K562 (cell line): ENCODE measurements at regions not wholly inside any gene's neighbourhood (a gene's known extent, or its start where the extent isn't known, plus 50 kb on each side); places are given as distances from the start of the nearest gene placed in this dataset.

Source experiments
- ATAC-seq: fragments of 200-7000 bp; cut with Tn5 transposase; 3 replicates; pipeline ENCODE4 v1.9.1; 2020; ENCODE audit warnings: moderate library complexity
- BruUV-seq: library from RNA; stranded (reverse); fragments of 400-500 nt; replicated peaks from 2 replicates; lab custom pipeline; 2021; lab: Mats Ljungman, UMichigan
- CTCF ChIA-PET: fragments of 300-600 bp; formaldehyde crosslinking; extraction: SDS; loops from one replicate; lab custom pipeline; 2021; ENCODE audit warnings: low intra/inter-chr PET ratio; lab: Yijun Ruan, JAX
- POLR2A ChIA-PET: fragments of 300-600, 350-650 bp; sonication (Branson Sonifier 250); formaldehyde crosslinking; extraction: SDS; loops from one replicate; lab custom pipeline; 2021; ENCODE audit warnings: antibody characterized with exemption, inconsistent platforms; lab: Yijun Ruan, JAX
- DNase-seq, 4 experiments: peaks; one replicate each; pipeline versions ENCODE4 v3.0.0 to v3.0.0-alpha.2; 2011 to 2018; ENCODE audit warnings: low spot score in 3 of 4, mixed read lengths in 3 of 4; ENCODE audit errors: extremely low read depth in 1 of 4
- FAIRE-seq: peaks from 2 replicates; lab custom pipeline; 2011; peaks lifted over from hg19 to GRCh38; lab: Jason Lieb, UNC
- H2AFZ ChIP-seq: 2 replicates; pipeline ENCODE4 v1.6.0; 2011; ENCODE audit warnings: low read depth, low read length, control low read depth, inconsistent platforms
- H3K27ac ChIP-seq: fragments of 200-600 bp; 3 replicates; pipeline ENCODE4 v1.8.0; 2011; ENCODE audit warnings: low read depth, mild to moderate bottlenecking, control low read depth, inconsistent platforms, low read length, moderate library complexity, mixed read lengths; ENCODE audit errors: extremely low read depth
- H3K27me3 ChIP-seq, 2 experiments: fragments of 300-600 bp in 1 of 2; 2 replicates in 1 of 2; 3 replicates in 1 of 2; pipeline versions ENCODE4 v1.6.0 to v1.8.0; 2011; ENCODE audit warnings: inconsistent platforms in 2 of 2, low read length in 2 of 2, mild to moderate bottlenecking in 1 of 2, mixed read lengths in 1 of 2, moderate library complexity in 1 of 2; ENCODE audit not compliant: control insufficient read depth in 2 of 2, insufficient read depth in 2 of 2
- H3K36me3 ChIP-seq: fragments of 300-600 bp; 3 replicates; pipeline ENCODE4 v1.8.0; 2011; ENCODE audit warnings: mild to moderate bottlenecking, low read length, inconsistent platforms; ENCODE audit not compliant: control insufficient read depth, insufficient read depth
- H3K4me1 ChIP-seq, 2 experiments: fragments of 200-600 bp in 1 of 2; replicated peaks in 1 of 2; 2 replicates in 1 of 2; 3 replicates in 1 of 2; pipeline versions ENCODE4 v1.5.1 to v1.8.0; 2011; ENCODE audit warnings: inconsistent platforms in 2 of 2, low read length in 2 of 2, mild to moderate bottlenecking in 1 of 2, mixed read lengths in 1 of 2, moderate library complexity in 1 of 2; ENCODE audit not compliant: control insufficient read depth in 2 of 2, insufficient read depth in 2 of 2
- H3K4me2 ChIP-seq: 2 replicates; pipeline ENCODE4 v1.6.1; 2011; ENCODE audit warnings: low read length, control low read depth, inconsistent platforms, mixed read lengths; ENCODE audit not compliant: insufficient read depth
- H3K4me3 ChIP-seq: fragments of 200-600 bp; sonication (generic), shearing (Covaris generic); 2 replicates; pipeline ENCODE4 v1.5.1; 2016; ENCODE audit warnings: control low read depth, inconsistent platforms
- H3K79me2 ChIP-seq: fragments of 200-600 bp; 3 replicates; pipeline ENCODE4 v1.8.0; 2011; ENCODE audit warnings: low read length, inconsistent platforms; ENCODE audit not compliant: control insufficient read depth, insufficient read depth
- H3K9ac ChIP-seq, 2 experiments: 2 replicates each; pipeline versions ENCODE4 v1.6.0 to v1.6.1; 2011; ENCODE audit warnings: low read depth in 2 of 2, low read length in 2 of 2, control low read depth in 1 of 2, inconsistent platforms in 1 of 2, mild to moderate bottlenecking in 1 of 2, mixed read lengths in 1 of 2; ENCODE audit not compliant: insufficient read depth in 1 of 2
- H3K9me1 ChIP-seq: one replicate; pipeline ENCODE4 v1.6.0; 2011; ENCODE audit warnings: inconsistent platforms, mild to moderate bottlenecking, low read length, moderate library complexity; ENCODE audit not compliant: control insufficient read depth, insufficient read depth
- H3K9me3 ChIP-seq: replicated peaks from 2 replicates; pipeline ENCODE4 v1.5.1; 2011; ENCODE audit warnings: low read depth, low read length, inconsistent platforms; ENCODE audit not compliant: control insufficient read depth, insufficient read depth
- H4K20me1 ChIP-seq: replicated peaks from 2 replicates; pipeline ENCODE4 v1.6.1; 2011; ENCODE audit warnings: low read length, inconsistent platforms, mixed read lengths; ENCODE audit not compliant: control insufficient read depth, insufficient read depth
- DPF2 ChIP-seq: fragments of 450-650 bp; IDR thresholded peaks from 2 replicates; pipeline ENCODE4 v1.6.1; 2016
- HMGXB4 ChIP-seq: sonication (generic); formaldehyde crosslinking; IDR thresholded peaks from 2 replicates; pipeline ENCODE4 v1.8.1; 2023; ENCODE audit warnings: mild to moderate bottlenecking, missing genetic modification reagents
- JUNB ChIP-seq: fragments of 450-650 bp; formaldehyde crosslinking; conservative IDR thresholded peaks from 2 replicates; pipeline ENCODE4 v1.4.0; 2020; ENCODE audit warnings: mild to moderate bottlenecking
- KDM4B ChIP-seq, 2 experiments: fragments of 450-650 bp in 1 of 2; sonication (generic) in 1 of 2; IDR thresholded peaks; 2 replicates each; pipeline ENCODE4 v1.6.1; 2016 to 2017; ENCODE audit warnings: borderline replicate concordance in 2 of 2, antibody characterized with exemption in 1 of 2, low read depth in 1 of 2, mild to moderate bottlenecking in 1 of 2
- KLF6 ChIP-seq: fragments of 250-450 bp; sonication (Bioruptor Pico); IDR thresholded peaks from 2 replicates; pipeline ENCODE4 v1.4.0; 2020; ENCODE audit warnings: mild to moderate bottlenecking, moderate library complexity, borderline replicate concordance
- NFRKB ChIP-seq: fragments of 450-650 bp; IDR thresholded peaks from 2 replicates; pipeline ENCODE4 v1.6.1; 2016; ENCODE audit warnings: low read depth
- PRPF4 ChIP-seq: fragments of 200-400 bp; formaldehyde crosslinking; IDR thresholded peaks from one replicate; pipeline ENCODE4 v1.6.1; 2017; ENCODE audit warnings: low read length, low read depth, mild to moderate bottlenecking; ENCODE audit not compliant: insufficient read depth, poor library complexity, severe bottlenecking
- RNF2 ChIP-seq: sonication (generic); IDR thresholded peaks from 2 replicates; pipeline ENCODE4 v1.6.1; 2016
- SREBF1 ChIP-seq: fragments of 150-350 bp; IDR thresholded peaks from 2 replicates; pipeline ENCODE4 v1.6.1; 2014; ENCODE audit warnings: antibody characterized with exemption, low read depth, low read length, borderline replicate concordance
- SRSF3 ChIP-seq: fragments of 200-400 bp; formaldehyde crosslinking; IDR thresholded peaks from 2 replicates; pipeline ENCODE4 v1.6.1; 2016; ENCODE audit warnings: mild to moderate bottlenecking, low read length, moderate library complexity; ENCODE audit not compliant: insufficient read depth
- TARDBP ChIP-seq: fragments of 450-650 bp; IDR thresholded peaks from 2 replicates; pipeline ENCODE4 v1.6.1; 2016
- ZNF146 ChIP-seq: IDR thresholded peaks from one replicate; pipeline ENCODE4 v1.6.1; 2018; ENCODE audit warnings: missing compliant biosample characterization; ENCODE audit not compliant: unreplicated experiment
- ZNF324 ChIP-seq: fragments of 250-450 bp; sonication (Bioruptor Pico); IDR thresholded peaks from 2 replicates; pipeline ENCODE4 v1.4.0; 2020; ENCODE audit warnings: mild to moderate bottlenecking
- ZNF41 ChIP-seq: fragments of 250-450 bp; sonication (Bioruptor Pico); conservative IDR thresholded peaks from 2 replicates; pipeline ENCODE4 v1.4.0; 2020; ENCODE audit warnings: mild to moderate bottlenecking
- ZNF584 ChIP-seq: fragments of 200-800 bp; sonication (Bioruptor generic); IDR thresholded peaks from 2 replicates; pipeline ENCODE4 v1.6.1; 2016; ENCODE audit warnings: low read depth, mild to moderate bottlenecking, missing genetic modification characterization, missing compliant biosample characterization
- ZNF655 ChIP-seq: fragments of 250-450 bp; sonication (Bioruptor Pico); IDR thresholded peaks from 2 replicates; pipeline ENCODE4 v1.5.0; 2021
- WGBS: fragments of 100-300 bp; shearing (Covaris generic); methylation state at CpG from one replicate; pipeline ENCODE4 v1.1.6; 2016; ENCODE audit warnings: low coverage, mixed read lengths; ENCODE audit not compliant: insufficient coverage; ENCODE audit errors: missing lambda C conversion rate; 5-methylcytosine and 5-hydroxymethylcytosine counted together
- in situ Hi-C: fragments of 300-500 bp; cut with MboI; formaldehyde crosslinking; loops from 4 replicates; pipeline ENCODE4 v1.15.0; 2018; ENCODE audit warnings: inconsistent platforms, mixed read lengths
- intact Hi-C: fragments of 100-400 bp; cut with micrococcal nuclease; formaldehyde crosslinking; loops from 2 replicates; pipeline ENCODE4 v1.14.2; 2022

- H3K27me3 ChIP-seq, result no peaks in the 10 kb centered on the region
- no peaks in the 10 kb centered on the region for H3K9me3 ChIP-seq
- TF ChIP-seq DPF2, result no peak
- TF ChIP-seq ZNF146 (CRISPR knock-in tag), result no peak
- TF ChIP-seq SRSF3, result no peak
- TF ChIP-seq NFRKB, result no peak
- TF ChIP-seq ZNF41 (CRISPR knock-in tag), result no peak
- no peak for TF ChIP-seq ZNF324 (CRISPR knock-in tag)
- TF ChIP-seq JUNB (CRISPR knock-in tag), result no peak
- TF ChIP-seq HMGXB4 (CRISPR knock-in tag), result no peak
- TF ChIP-seq SREBF1, result no peak
- no peak for TF ChIP-seq TARDBP
- TF ChIP-seq KDM4B (IDR thresholded peaks at IDR 0.05; ENCODE audit: borderline replicate concordance in 2 of 2, low read depth in 1 of 2), result no peak
- no peak for TF ChIP-seq KLF6 (CRISPR knock-in tag)
- TF ChIP-seq ZNF584, result no peak
- no peak for TF ChIP-seq PRPF4
- no peak for TF ChIP-seq RNF2
- no peak for TF ChIP-seq ZNF655 (CRISPR knock-in tag)
- no peak overlapping the region for H3K9ac ChIP-seq
- DNase-seq (no peak), FAIRE-seq (no peak), ATAC-seq (no peak)
- H3K79me2 ChIP-seq, result no peaks in the 10 kb centered on the region
- ChIA-PET POLR2A (no interaction called here), CTCF (no interaction called here)
- 0% methylated on average over 3 of the region's 3 CpGs for WGBS
- no peaks in the 10 kb centered on the region for H3K4me1 ChIP-seq
- intact Hi-C loops, result no loop called here
- no peaks in the 10 kb centered on the region for H3K9me1 ChIP-seq
- H3K4me2 ChIP-seq, result no peak overlapping the region
- no peaks in the 10 kb centered on the region for H3K36me3 ChIP-seq
- no TSS peak for BruUV-seq
- in situ Hi-C loops, result no loop called here
- H3K4me3 ChIP-seq, result no peak overlapping the region
- H4K20me1 ChIP-seq, result no peaks in the 10 kb centered on the region
- H2AFZ ChIP-seq, result no peak overlapping the region
- H3K27ac ChIP-seq, result no peak overlapping the region
These were observed 324.2 kb downstream of the TMA16 start for GRCh38 chr4:163818673-163819072.
